HG03520 (cell line): ENCODE measurements at regions not wholly inside any gene's neighbourhood (a gene's known extent, or its start where the extent isn't known, plus 50 kb on each side); places are given as distances from the start of the nearest gene placed in this dataset.
"Not testable (repeated sequence)": the region's sequence is repeated elsewhere in the genome, so short reads cannot be mapped to it uniquely, and the experiment has no call there.

Experiments
- ATAC-seq: cut with Tn5 transposase; IDR thresholded peaks from one replicate; pipeline ENCODE4 v1.9.1; 2021; ENCODE audit warnings: mild to moderate bottlenecking, moderate library complexity; ENCODE audit not compliant: unreplicated experiment

DNA sequence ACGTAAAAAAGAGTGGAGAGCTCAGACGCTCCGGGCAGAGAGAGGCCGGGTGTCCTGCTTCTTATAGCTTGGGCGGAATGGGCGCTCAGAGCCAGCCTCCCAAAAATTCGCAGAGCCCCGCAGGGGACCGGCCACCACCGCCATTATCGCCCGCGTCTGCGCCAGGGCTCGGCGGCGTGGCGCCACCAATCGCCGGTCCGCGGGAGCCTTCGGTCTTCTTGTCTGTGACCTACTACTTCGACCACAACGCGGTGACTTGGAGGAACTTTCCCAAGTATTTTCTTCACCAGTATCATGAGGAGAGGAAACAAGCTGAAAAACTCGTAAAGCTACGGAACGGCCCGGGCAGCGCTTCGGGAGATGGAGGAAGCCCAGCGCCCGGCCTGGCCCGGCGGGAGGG is 1138.1 kb upstream of the CHAC2 start:
- no peak for ATAC-seq

DNA sequence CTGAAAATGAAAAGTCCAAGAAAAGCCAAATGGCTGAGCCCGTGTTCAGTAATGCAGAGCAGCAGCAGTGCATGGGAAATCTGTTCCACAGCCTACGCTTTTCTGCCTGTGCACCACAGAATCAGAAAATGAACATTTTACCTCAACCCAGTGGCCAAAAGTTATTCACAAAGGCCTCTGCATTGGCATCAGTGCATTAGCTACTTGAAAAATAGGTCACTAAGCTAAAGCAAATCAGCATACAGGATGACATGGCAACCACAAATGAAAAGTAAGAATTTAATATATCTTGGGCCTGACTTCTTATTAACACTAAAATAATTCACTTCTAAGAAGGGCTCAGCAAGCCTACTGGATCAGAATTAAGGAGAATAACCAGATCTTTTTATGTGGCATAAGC is 1145.3 kb upstream of the CHAC2 start:
- ATAC-seq, result no peak

DNA sequence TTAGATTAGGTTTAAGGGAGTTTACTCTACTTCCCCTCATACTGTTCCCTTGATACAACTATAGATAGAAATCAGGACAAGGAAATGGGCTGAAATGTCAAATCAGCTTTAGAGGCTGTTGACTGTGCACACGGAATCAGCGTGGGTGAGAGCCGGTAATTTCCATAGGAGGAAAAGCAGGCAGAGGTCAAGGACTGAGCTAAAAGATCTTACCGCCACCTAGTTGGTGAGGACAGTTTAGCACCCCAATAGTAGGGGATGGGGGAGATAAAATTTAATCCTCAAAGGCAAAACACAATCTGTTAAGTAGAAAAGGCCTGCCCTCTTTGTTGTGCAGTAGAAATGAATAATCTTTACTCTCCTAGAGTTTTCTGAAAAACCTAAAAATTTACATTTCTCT is 1154.5 kb upstream of the CHAC2 start:
- no peak for ATAC-seq

DNA sequence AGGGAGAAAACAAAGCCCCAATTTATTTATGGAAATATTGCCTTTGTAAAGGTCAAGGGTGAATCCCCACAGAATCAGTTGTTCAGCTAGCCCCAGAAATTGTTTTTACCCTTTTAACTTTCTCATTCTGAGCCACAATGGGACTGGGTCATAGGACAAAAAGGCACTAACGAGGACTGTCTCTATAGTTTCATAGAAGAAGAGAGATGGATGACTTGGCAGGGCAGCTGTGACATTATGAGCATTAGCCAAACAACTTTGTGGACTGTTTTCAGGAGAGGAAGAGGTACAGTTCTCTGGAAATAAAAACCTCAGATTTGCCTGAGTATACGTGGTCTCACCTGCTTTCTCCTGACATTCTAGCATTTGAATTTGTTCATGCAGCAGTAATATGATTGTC is 1155.8 kb upstream of the CHAC2 start:
- ATAC-seq, result no peak

DNA sequence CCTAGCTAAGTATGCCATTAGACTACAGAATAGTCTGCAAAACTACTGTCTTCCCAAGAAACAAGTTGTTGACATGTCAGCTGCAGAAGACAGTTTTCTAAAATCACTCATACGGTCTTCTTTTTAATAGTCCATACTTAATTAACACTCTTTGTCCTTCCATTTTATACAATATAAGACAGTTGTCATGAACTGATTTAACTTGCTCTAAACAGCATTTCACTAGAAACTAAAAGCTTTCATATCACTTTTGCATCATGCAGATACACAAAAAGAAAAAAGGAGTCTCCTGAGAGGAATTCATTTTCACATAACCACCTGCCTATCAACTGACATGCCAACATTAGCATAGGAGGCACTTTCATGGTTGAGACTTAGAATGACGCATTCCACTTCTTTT is 1159.6 kb upstream of the CHAC2 start:
- ATAC-seq, result no peak

DNA sequence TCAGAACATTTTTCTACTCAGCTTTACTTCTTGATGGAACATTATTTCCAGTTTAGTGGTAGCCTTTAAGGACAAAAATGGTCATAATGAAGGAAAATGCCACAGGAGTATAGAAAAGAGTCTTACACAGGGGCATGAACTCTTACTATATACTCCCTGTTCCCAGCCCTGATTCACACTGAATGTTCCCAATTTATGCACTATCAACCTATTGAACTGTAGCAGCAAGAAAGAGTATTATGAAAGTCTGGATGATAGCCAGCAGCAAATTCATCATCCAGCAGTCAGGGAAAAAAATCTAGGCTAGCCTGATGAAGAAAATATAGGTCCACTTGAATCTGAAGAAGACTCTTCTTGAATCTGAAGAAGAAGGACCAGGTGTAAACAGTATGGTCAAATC is 1170.3 kb upstream of the CHAC2 start:
- ATAC-seq, result no peak

DNA sequence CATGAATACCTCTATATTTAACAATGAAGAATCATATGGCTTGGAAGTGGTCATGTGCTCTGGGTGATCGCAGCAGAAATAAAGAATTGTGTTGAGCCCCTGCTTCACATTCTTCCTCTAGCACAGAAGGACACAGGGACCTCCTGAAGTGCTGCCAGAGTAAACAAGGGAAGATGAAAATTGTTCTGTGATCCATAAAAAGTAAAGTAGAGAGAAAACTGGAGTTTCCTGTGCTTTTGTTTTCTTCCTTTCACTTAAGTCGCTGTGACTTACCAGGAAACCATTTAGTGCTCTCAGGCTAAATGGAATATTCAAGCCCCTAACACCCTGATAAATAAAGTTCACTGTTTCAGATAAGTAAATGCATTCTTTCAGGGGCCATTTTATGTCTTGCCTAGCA is 1173.6 kb upstream of the CHAC2 start:
- no peak for ATAC-seq

DNA sequence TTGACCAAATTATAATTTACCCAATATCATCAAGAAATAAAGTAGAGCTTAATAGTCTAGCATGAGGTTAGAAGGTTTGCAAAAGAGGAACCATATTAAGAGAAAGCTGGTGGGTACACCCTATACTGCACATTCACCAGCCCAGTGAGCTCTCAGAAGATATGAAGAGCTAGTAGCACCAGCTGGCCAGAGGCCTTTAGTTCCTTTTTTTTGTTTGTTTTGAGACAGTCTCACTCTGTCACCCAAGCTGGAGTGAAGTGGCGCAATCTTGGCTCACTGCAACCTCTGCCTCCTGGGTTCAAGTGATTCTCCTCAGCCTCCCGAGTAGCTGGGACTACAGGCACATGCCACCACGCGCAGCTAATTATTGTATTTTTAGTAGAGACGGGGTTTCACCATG is 1183.5 kb upstream of the CHAC2 start:
- not testable (repeated sequence) for ATAC-seq

DNA sequence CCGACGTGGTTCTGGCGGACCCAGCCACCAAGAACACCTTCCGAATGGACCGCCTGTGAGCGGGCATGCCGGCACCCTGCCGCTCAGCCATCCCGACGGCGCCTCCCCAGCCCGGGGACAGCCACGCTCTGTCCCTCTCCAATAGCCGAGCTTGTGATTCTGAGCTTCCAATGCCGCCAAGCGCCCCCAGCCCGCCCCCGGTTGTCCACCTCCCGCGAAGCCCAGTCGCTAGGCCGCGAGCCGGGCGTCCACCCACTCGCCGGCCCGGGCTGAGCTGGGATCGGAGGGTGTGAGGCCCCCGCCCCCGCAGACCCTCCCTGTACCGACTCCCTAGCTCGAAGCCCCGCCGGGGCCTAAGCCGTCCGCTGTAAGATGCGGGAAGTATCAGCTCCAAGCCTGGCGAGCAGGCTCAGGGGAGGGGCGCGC is 1195.1 kb upstream of the CHAC2 start:
- ATAC-seq, result no peak

DNA sequence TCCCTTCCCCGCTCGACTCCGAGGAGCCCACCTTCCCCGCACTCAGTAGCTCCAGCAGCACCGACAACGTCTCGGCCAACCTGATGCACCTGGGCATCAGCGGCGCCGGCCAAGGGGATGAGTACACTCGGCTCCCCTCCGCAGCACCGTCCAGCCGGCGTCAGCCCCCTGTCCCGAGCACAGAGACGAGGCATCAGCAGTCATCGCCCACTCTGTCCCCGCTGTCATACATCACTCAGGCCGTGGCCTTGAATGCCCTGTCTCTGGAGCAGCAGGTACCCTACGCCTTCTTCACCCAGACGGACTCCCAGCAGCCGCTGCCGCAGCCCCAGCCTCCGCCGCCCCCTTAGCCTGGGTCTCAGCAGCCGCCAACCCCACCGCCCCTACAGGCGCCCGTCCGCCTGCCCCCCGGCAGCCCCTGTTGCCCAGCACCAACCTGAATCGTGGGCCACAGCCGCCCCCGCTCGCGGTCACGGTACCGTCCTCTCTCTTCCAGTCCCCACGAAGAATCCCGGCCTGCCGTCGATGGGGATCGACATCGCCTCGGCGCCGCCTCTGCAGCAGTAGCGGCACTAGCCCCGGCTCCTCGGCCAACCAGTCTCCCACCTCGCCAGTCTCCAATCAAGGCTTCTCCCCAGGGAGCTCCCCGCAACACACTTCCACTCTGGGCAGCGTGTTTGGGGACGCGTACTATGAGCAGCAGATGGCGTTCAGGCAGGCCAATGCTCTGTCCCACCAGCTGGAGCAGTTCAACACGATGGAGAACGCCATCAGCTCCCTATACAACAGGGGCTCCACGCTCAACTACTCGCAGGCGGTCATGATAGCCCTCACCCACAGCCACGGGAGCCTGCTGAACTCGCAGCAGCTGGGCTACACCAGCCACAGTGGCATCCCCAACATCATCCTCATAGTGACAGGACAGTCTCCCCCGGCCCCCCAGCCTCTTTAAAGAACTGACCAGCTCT is 1195.9 kb upstream of the CHAC2 start:
- no peak for ATAC-seq

DNA sequence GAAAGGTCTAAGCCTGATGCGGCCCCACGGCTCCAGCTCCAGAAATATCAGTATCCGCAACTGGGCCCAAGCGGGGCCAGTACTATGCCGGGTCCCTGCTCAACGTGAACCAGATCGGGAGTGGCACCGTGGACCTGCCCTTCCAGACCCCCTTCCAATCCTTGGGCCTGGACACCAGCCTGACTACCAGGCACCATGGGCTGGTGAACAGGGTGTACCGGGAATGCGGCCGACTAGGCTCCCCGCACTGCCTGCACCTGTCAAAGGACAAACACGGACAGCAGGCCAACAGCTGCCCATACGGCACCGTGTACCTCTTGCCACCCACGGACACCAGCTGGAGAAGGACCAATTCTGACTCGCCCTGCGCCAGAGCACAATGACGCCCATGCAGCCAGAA is 1196.9 kb upstream of the CHAC2 start:
- ATAC-seq, result no peak

DNA sequence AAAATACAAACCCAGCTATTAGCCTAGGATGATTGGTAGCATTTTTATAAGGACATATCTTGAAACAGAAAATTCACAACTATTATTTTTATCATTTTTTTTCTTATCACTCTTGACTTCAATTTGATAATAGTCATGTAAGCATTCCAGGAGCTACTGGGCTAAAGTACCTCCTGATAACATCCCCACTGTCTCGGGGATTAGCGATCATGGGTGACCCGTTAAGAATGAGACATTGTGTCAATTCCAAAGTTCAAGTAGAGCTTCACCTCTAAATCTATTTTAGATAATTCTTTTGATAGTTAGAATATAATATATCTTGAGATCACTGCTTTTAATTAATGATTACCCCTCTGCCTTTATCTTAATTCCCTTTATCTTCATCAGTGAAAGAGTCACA is 1204.5 kb upstream of the CHAC2 start:
- no peak for ATAC-seq

DNA sequence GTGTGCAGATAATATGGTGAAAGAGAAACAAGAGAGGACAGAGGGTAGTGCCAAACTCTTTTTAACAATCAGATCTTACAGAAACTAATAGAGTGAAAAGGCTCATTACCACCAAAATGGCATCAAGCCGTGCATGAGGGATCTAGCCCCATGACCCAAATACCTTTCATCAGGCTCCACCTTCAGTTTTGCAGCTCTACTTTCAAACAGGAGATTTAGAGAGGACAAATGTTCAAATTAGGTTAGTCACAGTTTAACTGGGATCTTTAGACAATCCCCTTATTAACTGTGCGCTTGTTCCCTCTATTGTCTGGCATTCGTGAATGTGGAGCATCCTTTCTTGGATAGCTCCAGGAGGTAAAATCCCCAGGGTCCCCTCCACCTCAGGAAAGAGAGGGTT is 1209.3 kb upstream of the CHAC2 start:
- ATAC-seq, result no peak

DNA sequence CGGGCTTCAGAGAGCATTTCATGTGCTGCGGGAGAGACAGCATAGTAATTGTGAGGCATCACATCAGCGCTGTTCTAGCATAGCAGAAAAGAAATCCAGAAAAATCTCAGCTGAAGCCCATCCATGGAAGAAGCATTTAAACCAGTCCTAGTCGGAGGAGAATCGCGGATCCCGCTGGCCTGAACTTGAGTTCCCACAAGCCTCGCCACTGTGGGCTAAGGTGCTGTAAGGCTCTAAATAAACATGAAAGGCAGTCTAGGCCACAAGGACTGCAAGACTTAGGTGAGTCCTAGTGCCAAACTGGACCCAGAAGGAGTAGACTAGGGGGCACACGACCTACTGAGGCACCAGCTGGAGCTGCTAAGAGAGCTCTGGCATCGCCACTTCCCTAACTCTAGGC is 1225.3 kb upstream of the CHAC2 start:
- ATAC-seq, result no peak

DNA sequence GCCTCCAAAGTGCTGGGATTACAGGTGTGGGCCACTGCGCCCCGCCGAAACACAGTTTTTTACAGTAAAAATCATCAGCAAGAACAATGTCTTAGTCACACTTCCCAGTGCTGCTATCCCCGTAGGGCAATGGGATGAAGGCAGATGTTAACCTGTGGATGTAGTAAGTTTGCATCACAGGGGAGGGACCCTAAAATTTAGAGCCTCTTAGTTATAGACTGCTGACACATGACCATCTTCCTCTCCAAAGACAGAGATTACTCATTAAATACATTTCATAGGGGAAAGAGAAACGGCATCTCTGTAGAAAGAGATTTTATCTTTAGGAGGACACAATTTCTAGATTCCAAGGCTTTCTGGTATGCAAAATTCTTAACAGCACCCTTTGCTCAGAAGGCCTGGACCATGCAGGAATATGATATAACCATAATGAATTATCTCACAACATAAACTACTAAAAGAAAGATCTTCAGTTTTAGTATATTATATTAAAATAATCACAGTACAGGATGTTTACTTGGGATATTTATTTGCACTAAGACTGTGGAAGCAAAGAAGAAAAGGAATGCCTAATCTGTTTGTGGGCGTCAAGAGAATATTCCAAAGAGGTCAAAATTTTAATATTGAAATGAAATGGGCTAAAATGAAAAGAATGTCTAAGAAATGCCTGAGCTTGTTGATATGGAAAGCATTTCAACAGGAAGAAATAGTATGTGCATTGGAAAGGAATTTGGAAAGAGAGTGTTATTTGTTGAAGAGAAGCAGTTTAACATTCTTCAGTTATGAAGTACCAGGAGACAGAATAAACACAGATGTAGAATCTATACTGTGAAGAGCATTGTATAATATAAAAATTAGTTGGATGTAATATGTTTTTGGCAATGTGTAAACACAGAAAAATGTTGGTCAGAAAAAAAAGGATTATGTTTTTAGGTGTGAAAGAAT is 1228.3 kb upstream of the CHAC2 start:
- ATAC-seq, result no peak

DNA sequence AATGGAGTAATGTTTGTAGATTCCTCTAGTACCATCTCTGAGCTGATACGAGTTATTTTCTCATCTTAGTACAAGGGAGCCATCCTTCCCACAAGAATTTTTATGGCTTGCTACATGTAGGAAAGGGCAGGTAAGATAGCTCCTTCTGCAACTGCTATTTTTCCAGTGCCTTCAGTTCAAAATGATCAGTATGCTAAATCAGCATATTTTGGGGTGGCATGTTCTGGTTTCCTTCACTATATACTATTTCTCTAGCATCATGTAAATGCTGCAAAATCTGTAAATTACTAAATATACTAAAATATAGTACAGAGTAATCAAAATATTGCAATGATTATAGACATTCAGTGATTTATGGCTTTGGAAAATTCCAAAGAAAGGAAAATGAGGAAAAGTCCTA is 1230.0 kb upstream of the CHAC2 start:
- ATAC-seq, result no peak

DNA sequence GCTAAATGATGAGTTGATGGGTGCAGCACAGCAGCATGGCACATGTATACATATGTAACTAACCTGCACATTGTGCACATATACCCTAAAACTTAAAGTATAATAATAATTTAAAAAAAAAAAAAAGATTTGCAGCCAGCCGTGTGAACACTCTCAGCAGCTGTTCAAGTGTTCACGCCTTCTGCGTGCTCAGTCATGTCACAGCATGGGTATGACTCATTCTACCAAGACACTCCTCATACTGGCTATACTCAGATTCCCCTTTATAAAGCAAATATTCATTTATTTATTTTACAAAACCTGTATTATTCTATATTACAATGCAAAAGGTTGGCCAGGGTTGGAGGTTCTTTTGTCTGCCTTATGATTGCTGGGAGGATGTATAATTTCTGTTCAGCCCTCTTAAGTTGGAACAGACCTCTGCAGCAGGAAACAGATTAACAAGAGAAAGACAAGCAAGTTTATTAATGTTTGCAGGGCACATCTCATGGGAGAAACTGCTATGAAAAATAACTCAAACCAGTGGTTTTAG is 1230.6 kb upstream of the CHAC2 start:
- ATAC-seq, result no peak

DNA sequence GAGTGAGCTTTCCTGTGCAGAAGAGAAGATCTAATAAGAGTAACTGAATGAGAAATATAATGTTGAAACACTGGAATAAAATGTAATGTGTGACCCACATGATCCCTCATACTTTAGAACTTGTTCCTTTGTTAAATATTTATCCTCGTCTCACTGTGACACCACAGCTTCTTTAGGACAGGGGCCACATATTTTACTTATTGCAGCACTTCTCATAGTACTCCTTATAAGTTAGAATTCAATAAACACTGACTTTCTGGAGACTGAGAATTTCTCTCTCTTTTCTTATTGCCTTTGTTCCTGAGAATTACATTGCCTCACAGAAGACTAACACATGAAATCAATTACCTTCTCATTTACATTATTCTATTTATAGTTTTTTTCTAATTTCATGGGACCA is 1234.6 kb upstream of the CHAC2 start:
- no peak for ATAC-seq

DNA sequence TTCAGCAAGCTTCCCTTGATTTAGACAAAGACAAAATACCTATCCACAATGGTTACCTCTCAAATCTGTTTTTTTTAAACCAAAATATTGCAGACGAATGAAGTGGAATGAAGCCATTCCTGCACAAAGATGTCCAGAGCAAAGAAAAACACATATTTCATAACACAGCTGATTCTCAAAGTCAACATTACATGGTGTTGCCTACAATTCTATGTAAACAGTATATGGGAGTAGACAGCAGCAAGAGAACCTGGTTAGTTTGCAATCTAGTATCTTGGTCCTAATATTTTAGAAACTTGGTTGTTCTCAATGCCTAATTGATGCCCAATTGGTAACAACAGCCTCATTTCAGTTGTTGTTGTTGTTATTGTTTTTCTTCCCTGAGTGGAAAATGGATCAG is 1240.9 kb upstream of the CHAC2 start:
- no peak for ATAC-seq

DNA sequence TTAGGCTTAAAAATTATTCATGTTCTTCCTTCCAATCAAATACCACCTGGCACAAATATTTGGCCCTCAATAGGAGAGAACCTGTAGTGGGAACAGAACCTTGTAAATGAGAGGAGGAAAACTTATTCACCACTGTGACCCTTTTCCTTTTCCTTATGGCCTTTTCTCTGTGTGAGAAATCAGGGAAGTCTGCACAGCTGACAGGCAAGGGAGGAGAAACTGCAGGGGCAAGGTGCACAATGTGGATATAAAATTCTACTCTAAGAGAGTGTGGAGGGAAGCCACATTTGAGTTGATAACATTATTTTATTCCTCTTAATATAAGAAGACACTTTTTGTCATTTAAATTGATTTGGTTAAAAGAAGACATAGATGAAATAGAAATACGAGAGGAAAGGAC is 1247.0 kb upstream of the CHAC2 start:
- ATAC-seq, result no peak

DNA sequence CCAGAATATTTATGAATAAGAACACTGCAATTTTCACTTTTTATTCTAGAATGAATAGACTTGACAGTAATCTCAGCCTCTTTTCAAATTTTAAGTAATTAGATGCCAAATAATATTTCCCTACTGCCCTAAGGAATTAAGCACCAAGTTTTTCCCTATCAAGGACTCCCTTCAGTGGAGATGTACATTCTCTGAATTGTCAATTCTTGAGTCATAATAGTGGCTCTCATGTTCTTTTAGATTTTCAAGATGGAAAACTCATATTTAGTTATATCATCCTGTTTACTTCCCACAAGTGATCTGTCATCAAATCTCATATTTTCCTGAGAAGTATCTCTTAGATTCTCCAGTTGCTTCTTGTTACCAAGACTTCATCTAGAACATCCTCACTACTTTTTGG is 1248.9 kb upstream of the CHAC2 start:
- ATAC-seq, result no peak

DNA sequence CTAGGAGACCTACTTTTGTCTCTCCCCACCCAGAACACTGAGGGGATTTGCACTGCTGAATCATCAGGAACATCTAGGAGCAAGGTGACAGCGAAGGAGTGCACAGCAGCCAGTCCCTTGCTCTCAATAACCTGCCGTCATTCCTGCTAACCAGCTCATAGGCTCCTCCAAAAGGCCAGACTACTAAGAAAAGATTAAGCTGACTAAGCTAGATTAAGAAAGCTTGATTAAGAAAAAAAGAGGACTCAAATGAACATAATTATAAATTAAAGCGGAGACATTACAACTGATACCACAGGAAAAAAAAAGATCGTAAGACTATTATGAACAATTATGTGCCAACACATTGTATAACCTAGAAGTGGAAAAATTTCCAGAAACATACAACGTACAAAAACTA is 1254.8 kb upstream of the CHAC2 start:
- no peak for ATAC-seq
